CD14-positive monocyte (primary cell): ENCODE measurements at regions not wholly inside any gene's neighbourhood (a gene's known extent, or its start where the extent isn't known, plus 50 kb on each side); places are given as distances from the start of the nearest gene placed in this dataset.
"Not testable (repeated sequence)": the region's sequence is repeated elsewhere in the genome, so short reads cannot be mapped to it uniquely, and the experiment has no call there.

Experiments used
- DNase-seq, 3 donors: peaks; one replicate each; pipeline ENCODE4 v3.0.0-alpha.2; 2011 to 2022
- H2AFZ ChIP-seq: 2 replicates; pipeline ENCODE4 v1.6.0; 2012; ENCODE audit warnings: mild to moderate bottlenecking, low read depth, low read length, inconsistent platforms; ENCODE audit not compliant: insufficient read depth, poor library complexity, severe bottlenecking
- H3K27ac ChIP-seq, 2 donors: 1 replicate in 1 of 2; 2 replicates in 1 of 2; pipeline ENCODE4 v1.5.1; 2012 to 2013; ENCODE audit warnings: low read length in 2 of 2, control low read depth in 1 of 2, inconsistent platforms in 1 of 2, low read depth in 1 of 2, mild to moderate bottlenecking in 1 of 2
- H3K27me3 ChIP-seq, 2 donors: one replicate each; pipeline versions ENCODE4 v1.6.0 to v1.6.1; 2011 to 2013; ENCODE audit warnings: low read length in 2 of 2; ENCODE audit not compliant: control insufficient read depth in 2 of 2, insufficient read depth in 2 of 2
- H3K36me3 ChIP-seq, 2 donors: replicated peaks in 1 of 2; 1 replicate in 1 of 2; 2 replicates in 1 of 2; pipeline versions ENCODE4 v1.5.1 to v1.6.1; 2012 to 2013; ENCODE audit warnings: low read length in 2 of 2, control low read depth in 1 of 2, inconsistent platforms in 1 of 2, mild to moderate bottlenecking in 1 of 2; ENCODE audit not compliant: insufficient read depth in 2 of 2, control insufficient read depth in 1 of 2
- H3K4me1 ChIP-seq, 2 donors: 1 replicate in 1 of 2; 2 replicates in 1 of 2; pipeline versions ENCODE4 v1.5.1 to v1.6.1; 2012 to 2013; ENCODE audit warnings: low read length in 2 of 2, control low read depth in 1 of 2, inconsistent platforms in 1 of 2, mild to moderate bottlenecking in 1 of 2, moderate library complexity in 1 of 2; ENCODE audit not compliant: insufficient read depth in 2 of 2, control insufficient read depth in 1 of 2
- H3K4me2 ChIP-seq: replicated peaks from 2 replicates; pipeline ENCODE3; 2012; ENCODE audit warnings: low read length, moderate library complexity, mild to moderate bottlenecking; ENCODE audit not compliant: poor library complexity, severe bottlenecking; ENCODE audit errors: extremely low read depth
- H3K4me3 ChIP-seq, 3 experiments: fragments of 200-600 bp in 1 of 3; sonication (generic) in 1 of 3; replicated peaks in 1 of 3; 1 replicate in 2 of 3; 2 replicates in 1 of 3; pipeline ENCODE4 v1.5.1; 2011 to 2013; ENCODE audit warnings: low read length in 3 of 3, mild to moderate bottlenecking in 3 of 3, control low read depth in 2 of 3, low read depth in 2 of 3, inconsistent platforms in 1 of 3, moderate library complexity in 1 of 3
- H3K79me2 ChIP-seq: 2 replicates; pipeline ENCODE4 v1.6.0; 2012; ENCODE audit warnings: mild to moderate bottlenecking, control low read depth, inconsistent platforms, low read length, moderate library complexity; ENCODE audit not compliant: insufficient read depth
- H3K9ac ChIP-seq: 2 replicates; pipeline ENCODE4 v1.6.0; 2017; ENCODE audit warnings: low read length, mild to moderate bottlenecking; ENCODE audit not compliant: insufficient read depth, poor library complexity, severe bottlenecking
- H3K9me3 ChIP-seq, 2 donors: replicated peaks in 1 of 2; 1 replicate in 1 of 2; 2 replicates in 1 of 2; pipeline versions ENCODE4 v1.5.1 to v1.6.1; 2012 to 2013; ENCODE audit warnings: low read length in 2 of 2, control low read depth in 1 of 2; ENCODE audit not compliant: control insufficient read depth in 1 of 2, insufficient read depth in 1 of 2
- H4K20me1 ChIP-seq: 2 replicates; pipeline ENCODE4 v1.6.0; 2012; ENCODE audit warnings: mild to moderate bottlenecking, low read length, control low read depth, moderate library complexity; ENCODE audit not compliant: insufficient read depth
- H3K27ac Mint-ChIP-seq, 7 donors: one replicate each; pipeline ENCODE4 v1.8.0; 2020; ENCODE audit warnings: mild to moderate bottlenecking in 7 of 7, mixed read lengths in 7 of 7, moderate library complexity in 6 of 7, inconsistent platforms in 2 of 7
- H3K27me3 Mint-ChIP-seq, 3 donors: one replicate each; pipeline ENCODE4 v1.8.0; 2021 to 2022; ENCODE audit warnings: low read depth in 3 of 3, mild to moderate bottlenecking in 3 of 3, mixed read lengths in 3 of 3, moderate library complexity in 3 of 3, inconsistent platforms in 1 of 3
- H3K36me3 Mint-ChIP-seq, 2 donors: one replicate each; pipeline ENCODE4 v1.8.0; 2020; ENCODE audit warnings: mixed read lengths in 2 of 2, inconsistent platforms in 1 of 2, mild to moderate bottlenecking in 1 of 2
- H3K4me1 Mint-ChIP-seq: one replicate; pipeline ENCODE4 v1.8.0; 2020; ENCODE audit warnings: mild to moderate bottlenecking, mixed read lengths
- H3K4me3 Mint-ChIP-seq, 2 donors: one replicate each; pipeline ENCODE4 v1.8.0; 2020; ENCODE audit warnings: mild to moderate bottlenecking in 2 of 2, mixed read lengths in 2 of 2, moderate library complexity in 1 of 2
- H3K9me3 Mint-ChIP-seq, 7 donors: one replicate each; pipeline ENCODE4 v1.8.0; 2020 to 2022; ENCODE audit warnings: mixed read lengths in 7 of 7, mild to moderate bottlenecking in 6 of 7, moderate library complexity in 6 of 7, inconsistent platforms in 2 of 7
- WGBS: methylation state at CpG from one replicate; pipeline ENCODE4 v1.1.5; 2013; ENCODE audit warnings: missing lambda C conversion rate; ENCODE audit not compliant: insufficient coverage; 5-methylcytosine and 5-hydroxymethylcytosine counted together
- intact Hi-C, 2 donors: fragments of 100-400 bp; cut with micrococcal nuclease; formaldehyde crosslinking; loops; one replicate each; pipeline versions ENCODE4 v1.15.0 to v1.15.1; 2023
- TF ChIP-seq, protein P1 (sequence below): fragments of 200-600 bp; IDR thresholded peaks from one replicate; pipeline ENCODE4 v1.8.0; 2022; ENCODE audit warnings: antibody characterized with exemption, mild to moderate bottlenecking

DNA sequence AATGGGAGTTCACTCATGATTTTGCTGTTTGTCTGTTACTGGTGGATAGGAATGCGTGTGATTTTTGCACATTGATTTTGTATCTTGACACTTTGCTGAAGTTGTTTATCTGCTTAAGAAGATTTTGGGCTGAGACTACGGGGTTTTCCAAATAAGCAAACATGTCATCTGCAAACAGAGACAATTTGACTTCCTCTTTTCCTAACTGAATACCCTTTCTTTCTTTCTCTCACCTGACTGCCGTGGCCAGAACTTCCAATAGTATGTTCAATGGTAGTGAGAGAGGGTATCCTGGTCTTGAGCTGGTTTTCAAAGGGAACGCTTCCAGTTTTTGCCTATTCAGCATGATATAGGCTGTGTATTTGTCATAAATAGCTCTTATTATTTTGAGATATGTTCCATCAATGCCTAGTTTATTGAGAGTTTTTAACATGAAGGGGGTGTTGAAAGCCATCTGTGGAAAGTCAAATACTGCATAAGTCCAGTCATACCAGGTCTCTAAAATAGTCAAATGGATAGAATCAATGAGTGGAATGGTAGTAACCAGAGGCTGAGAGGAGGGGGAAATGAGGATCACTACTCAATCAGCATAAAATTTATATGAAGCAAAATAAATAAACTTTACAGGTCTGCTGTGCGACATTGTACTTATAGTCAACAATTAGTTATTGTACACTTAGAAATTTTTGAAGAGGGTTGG lies 610.4 kb upstream of the ADGRB3 start:
- Histone ChIP-seq H3K9ac (no peak overlapping the region), H3K9me3 (no peaks in the 10 kb centered on the region), H4K20me1 (no peaks in the 10 kb centered on the region), H3K79me2 (no peaks in the 10 kb centered on the region), H3K27me3 (no peaks in the 10 kb centered on the region), H3K4me3 (no peak overlapping the region), H3K4me1 (no peaks in the 10 kb centered on the region), H3K27ac (no peak overlapping the region), H3K4me2 (no peak overlapping the region), H2AFZ (no peak overlapping the region), H3K36me3 (no peaks in the 10 kb centered on the region)
- Mint-ChIP-seq H3K4me3 (no peak overlapping the region), H3K9me3 (peaks cover 2 to 8% (median 5%) of the 10 kb centered on the region in 7 donors), H3K36me3 (no peaks in the 10 kb centered on the region), H3K4me1 (no peaks in the 10 kb centered on the region), H3K27ac (no peak overlapping the region), H3K27me3 (no peaks in the 10 kb centered on the region)
- no CpG with 5 or more reads among the region's 5 CpGs for WGBS
- DNase-seq: no peak
- intact Hi-C loops: no loop called here
- TF ChIP-seq, protein P1, sequence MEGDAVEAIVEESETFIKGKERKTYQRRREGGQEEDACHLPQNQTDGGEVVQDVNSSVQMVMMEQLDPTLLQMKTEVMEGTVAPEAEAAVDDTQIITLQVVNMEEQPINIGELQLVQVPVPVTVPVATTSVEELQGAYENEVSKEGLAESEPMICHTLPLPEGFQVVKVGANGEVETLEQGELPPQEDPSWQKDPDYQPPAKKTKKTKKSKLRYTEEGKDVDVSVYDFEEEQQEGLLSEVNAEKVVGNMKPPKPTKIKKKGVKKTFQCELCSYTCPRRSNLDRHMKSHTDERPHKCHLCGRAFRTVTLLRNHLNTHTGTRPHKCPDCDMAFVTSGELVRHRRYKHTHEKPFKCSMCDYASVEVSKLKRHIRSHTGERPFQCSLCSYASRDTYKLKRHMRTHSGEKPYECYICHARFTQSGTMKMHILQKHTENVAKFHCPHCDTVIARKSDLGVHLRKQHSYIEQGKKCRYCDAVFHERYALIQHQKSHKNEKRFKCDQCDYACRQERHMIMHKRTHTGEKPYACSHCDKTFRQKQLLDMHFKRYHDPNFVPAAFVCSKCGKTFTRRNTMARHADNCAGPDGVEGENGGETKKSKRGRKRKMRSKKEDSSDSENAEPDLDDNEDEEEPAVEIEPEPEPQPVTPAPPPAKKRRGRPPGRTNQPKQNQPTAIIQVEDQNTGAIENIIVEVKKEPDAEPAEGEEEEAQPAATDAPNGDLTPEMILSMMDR: no peak

DNA sequence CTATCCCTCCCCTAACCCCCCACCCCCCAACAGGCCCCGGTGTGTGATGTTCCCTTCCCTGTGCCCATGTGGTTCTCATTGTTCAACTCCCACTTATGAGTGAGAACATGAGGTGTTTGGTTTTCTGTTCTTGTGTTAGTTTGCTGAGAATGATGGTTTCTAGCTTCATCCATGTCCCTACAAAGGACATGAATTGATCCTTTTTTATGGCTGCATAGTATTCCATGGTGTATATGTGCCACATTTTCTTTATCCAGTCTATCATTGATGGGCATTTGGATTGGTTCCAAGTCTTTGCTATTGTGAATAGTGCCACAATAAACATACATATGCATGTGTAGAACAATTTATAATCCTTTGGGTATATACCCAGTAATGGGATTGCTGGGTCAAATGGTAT lies 612.1 kb upstream of the ADGRB3 start:
- DNase-seq, H3K9me3 ChIP-seq, H4K20me1 ChIP-seq, H3K4me2 ChIP-seq, H3K4me1 ChIP-seq, H3K4me3 Mint-ChIP-seq, H3K4me1 Mint-ChIP-seq, H3K27me3 ChIP-seq, H3K27ac Mint-ChIP-seq, H3K27me3 Mint-ChIP-seq, H3K27ac ChIP-seq, intact Hi-C loops, H3K4me3 ChIP-seq, H3K9ac ChIP-seq, H3K79me2 ChIP-seq, H3K36me3 Mint-ChIP-seq, H3K36me3 ChIP-seq, H3K9me3 Mint-ChIP-seq, H2AFZ ChIP-seq: not testable (repeated sequence)
- WGBS: no CpG with 5 or more reads among the region's 1 CpG
